A549 (cell line): ENCODE measurements at regions not wholly inside any gene's neighbourhood (a gene's known extent, or its start where the extent isn't known, plus 50 kb on each side); places are given as distances from the start of the nearest gene placed in this dataset.

Experiments used
- ATAC-seq, 2 experiments: fragments of 200-7000 bp in 1 of 2; fragments of >200 bp in 1 of 2; cut with Nextera tagmentation in 1 of 2; cut with Tn5 transposase in 1 of 2; 3 replicates each; pipeline versions ENCODE4 v1.8.0 to v1.9.1; 2018 to 2020; ENCODE audit warnings: mild to moderate bottlenecking in 1 of 2, moderate library complexity in 1 of 2
- CTCF ChIA-PET: fragments of 300-600 bp; sonication (Branson Sonifier 250); formaldehyde crosslinking; extraction: SDS; loops from one replicate; lab custom pipeline; 2021; ENCODE audit warnings: antibody characterized with exemption, inconsistent platforms; lab: Yijun Ruan, JAX
- POLR2A ChIA-PET: fragments of 350-600 bp; formaldehyde crosslinking; extraction: SDS; loops from one replicate; lab custom pipeline; 2021; ENCODE audit warnings: antibody characterized with exemption, inconsistent platforms; lab: Yijun Ruan, JAX
- DNase-seq, 2 experiments: peaks; one replicate each; pipeline versions ENCODE4 v3.0.0 to v3.0.0-alpha.2; 2011 to 2016; ENCODE audit warnings: low read depth in 1 of 2, low spot score in 1 of 2
- FAIRE-seq: peaks from 2 replicates; lab custom pipeline; 2011; peaks lifted over from hg19 to GRCh38; lab: Jason Lieb, UNC
- H3K27ac ChIP-seq, 2 experiments: fragments of >200 bp; sonication (Bioruptor Twin); formaldehyde crosslinking; 3 replicates each; pipeline ENCODE4 v1.5.1; 2016 to 2017
- H3K4me1 ChIP-seq: fragments of >200 bp; sonication (Bioruptor Twin); formaldehyde crosslinking; 3 replicates; pipeline ENCODE4 v1.6.1; 2016
- H3K4me2 ChIP-seq: fragments of >200 bp; sonication (Bioruptor Twin); formaldehyde crosslinking; 3 replicates; pipeline ENCODE4 v1.6.1; 2016
- H3K4me3 ChIP-seq: fragments of >200 bp; sonication (Bioruptor Twin); formaldehyde crosslinking; 3 replicates; pipeline ENCODE4 v1.5.1; 2016
- H3K9me3 ChIP-seq: fragments of >200 bp; sonication (Bioruptor Twin); formaldehyde crosslinking; 3 replicates; pipeline ENCODE4 v1.6.1; 2016
- BHLHE40 ChIP-seq: IDR thresholded peaks from 2 replicates; pipeline ENCODE4 v1.6.1; 2012; ENCODE audit warnings: low read depth, low read length, inconsistent platforms
- CEBPB ChIP-seq, 2 experiments: fragments of >200 bp in 1 of 2; sonication (Bioruptor Twin) in 1 of 2; formaldehyde crosslinking in 1 of 2; IDR thresholded peaks; 2 replicates each; pipeline ENCODE4 v1.6.1; 2012 to 2016
- CHD2 ChIP-seq: fragments of 150-350 bp; IDR thresholded peaks from 2 replicates; pipeline ENCODE4 v1.6.1; 2014; ENCODE audit warnings: low read length; ENCODE audit not compliant: partially characterized antibody
- EP300 ChIP-seq, 2 experiments: fragments of >200 bp; sonication (Bioruptor Twin); formaldehyde crosslinking; IDR thresholded peaks; 2 replicates in 1 of 2; 3 replicates in 1 of 2; pipeline ENCODE4 v1.6.1; 2016 to 2017
- ESRRA ChIP-seq: fragments of 150-350 bp; IDR thresholded peaks from 2 replicates; pipeline ENCODE4 v1.6.1; 2014; ENCODE audit warnings: mild to moderate bottlenecking, low read length, borderline replicate concordance
- FOSB ChIP-seq: fragments of 250-450 bp; sonication (Bioruptor Pico); IDR thresholded peaks from 2 replicates; pipeline ENCODE4 v1.5.0; 2020; ENCODE audit warnings: mild to moderate bottlenecking, moderate library complexity
- FOSL2 ChIP-seq, 2 experiments: fragments of 450-650 bp in 1 of 2; fragments of >200 bp in 1 of 2; sonication (Bioruptor Twin) in 1 of 2; formaldehyde crosslinking; IDR thresholded peaks; 2 replicates each; pipeline versions ENCODE4 v1.5.0 to v1.6.1; 2016 to 2020; ENCODE audit warnings: mild to moderate bottlenecking in 1 of 2, moderate library complexity in 1 of 2
- GATA3 ChIP-seq: IDR thresholded peaks from 2 replicates; pipeline ENCODE4 v1.6.1; 2012; ENCODE audit warnings: borderline replicate concordance
- HDAC2 ChIP-seq: fragments of 200-600 bp; sonication (generic); IDR thresholded peaks from 2 replicates; pipeline ENCODE4 v1.6.1; 2016
- HES2 ChIP-seq: fragments of >200 bp; sonication (Bioruptor Twin); formaldehyde crosslinking; IDR thresholded peaks from 2 replicates; pipeline ENCODE4 v1.6.1; 2016
- HOXB5 ChIP-seq: fragments of 250-450 bp; sonication (Bioruptor Pico); IDR thresholded peaks from 2 replicates; pipeline ENCODE4 v1.5.0; 2020; ENCODE audit warnings: mild to moderate bottlenecking, moderate library complexity
- MAZ ChIP-seq: fragments of 150-350 bp; IDR thresholded peaks from 2 replicates; pipeline ENCODE4 v1.6.1; 2014; ENCODE audit warnings: antibody characterized with exemption, low read depth, low read length, borderline replicate concordance
- NPAS2 ChIP-seq: fragments of 250-450 bp; sonication (Bioruptor Pico); IDR thresholded peaks from 2 replicates; pipeline ENCODE4 v1.8.0; 2022; ENCODE audit warnings: mild to moderate bottlenecking, moderate library complexity, borderline replicate concordance
- NR3C1 ChIP-seq: fragments of >200 bp; sonication (Bioruptor Twin); formaldehyde crosslinking; IDR thresholded peaks from 3 replicates; pipeline ENCODE4 v1.6.1; 2017
- POLR2AphosphoS2 ChIP-seq: conservative IDR thresholded peaks from 2 replicates; pipeline ENCODE4 v1.6.1; 2012; ENCODE audit warnings: low read length, improper control_type of control experiment, inconsistent platforms
- RARB ChIP-seq: fragments of 250-450 bp; sonication (Bioruptor Pico); IDR thresholded peaks from 2 replicates; pipeline ENCODE4 v1.8.0; 2021; ENCODE audit warnings: mild to moderate bottlenecking, moderate library complexity
- USF2 ChIP-seq: fragments of 450-650 bp; IDR thresholded peaks from 2 replicates; pipeline ENCODE4 v1.6.1; 2014; ENCODE audit warnings: antibody characterized with exemption
- ZFP36 ChIP-seq: fragments of 450-650 bp; IDR thresholded peaks from 2 replicates; pipeline ENCODE4 v1.6.1; 2014; ENCODE audit warnings: borderline replicate concordance; ENCODE audit not compliant: partially characterized antibody
- ZNF302 ChIP-seq: fragments of 250-450 bp; sonication (Bioruptor Pico); IDR thresholded peaks from 2 replicates; pipeline ENCODE4 v1.9.0; 2021; ENCODE audit warnings: inconsistent platforms, mild to moderate bottlenecking, moderate library complexity
- ZSCAN20 ChIP-seq: fragments of 250-450 bp; sonication (Bioruptor Pico); IDR thresholded peaks from 2 replicates; pipeline ENCODE4 v1.8.0; 2022; ENCODE audit warnings: mild to moderate bottlenecking, moderate library complexity
- WGBS: methylation state at CpG from one replicate; pipeline ENCODE4 v1.1.6; 2017; ENCODE audit errors: missing lambda C conversion rate; 5-methylcytosine and 5-hydroxymethylcytosine counted together
- TF ChIP-seq, protein P1 (sequence below): fragments of 200-600 bp; sonication (generic); IDR thresholded peaks from 2 replicates; pipeline ENCODE4 v1.6.1; 2016; ENCODE audit warnings: antibody characterized with exemption, mild to moderate bottlenecking, moderate library complexity
- TF ChIP-seq, protein P2 (sequence below): fragments of >200 bp; sonication (Bioruptor Twin); formaldehyde crosslinking; IDR thresholded peaks from 3 replicates; pipeline ENCODE4 v1.6.1; 2016
- TF ChIP-seq, protein P3 (sequence below): IDR thresholded peaks from 2 replicates; pipeline ENCODE4 v1.6.1; 2012
- TF ChIP-seq, protein P4 (sequence below): fragments of 150-350 bp; IDR thresholded peaks from 2 replicates; pipeline ENCODE4 v1.6.1; 2014; ENCODE audit warnings: low read depth, mild to moderate bottlenecking, low read length

DNA sequence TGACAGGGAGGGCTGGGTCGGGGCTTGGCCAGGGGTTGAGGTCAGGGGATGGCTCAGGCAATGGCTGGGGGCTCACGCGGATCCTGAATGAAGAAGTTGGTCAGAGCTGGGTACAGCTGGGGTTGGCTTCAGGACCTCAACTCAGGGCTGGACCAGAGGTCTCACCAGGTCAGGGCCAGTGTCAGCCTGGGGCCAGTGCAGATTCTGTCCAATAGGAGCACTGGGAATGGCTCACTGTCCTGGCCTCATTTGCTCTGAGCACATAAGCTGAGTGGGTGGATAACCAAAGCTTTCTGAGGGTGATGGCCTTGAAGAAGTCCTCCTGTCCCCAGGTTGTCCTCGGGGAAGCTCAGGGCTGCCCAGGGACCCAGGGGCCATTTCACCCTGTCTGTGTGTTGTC lies 54.9 kb upstream of the PCBD1 start:
- no peak for FAIRE-seq

DNA sequence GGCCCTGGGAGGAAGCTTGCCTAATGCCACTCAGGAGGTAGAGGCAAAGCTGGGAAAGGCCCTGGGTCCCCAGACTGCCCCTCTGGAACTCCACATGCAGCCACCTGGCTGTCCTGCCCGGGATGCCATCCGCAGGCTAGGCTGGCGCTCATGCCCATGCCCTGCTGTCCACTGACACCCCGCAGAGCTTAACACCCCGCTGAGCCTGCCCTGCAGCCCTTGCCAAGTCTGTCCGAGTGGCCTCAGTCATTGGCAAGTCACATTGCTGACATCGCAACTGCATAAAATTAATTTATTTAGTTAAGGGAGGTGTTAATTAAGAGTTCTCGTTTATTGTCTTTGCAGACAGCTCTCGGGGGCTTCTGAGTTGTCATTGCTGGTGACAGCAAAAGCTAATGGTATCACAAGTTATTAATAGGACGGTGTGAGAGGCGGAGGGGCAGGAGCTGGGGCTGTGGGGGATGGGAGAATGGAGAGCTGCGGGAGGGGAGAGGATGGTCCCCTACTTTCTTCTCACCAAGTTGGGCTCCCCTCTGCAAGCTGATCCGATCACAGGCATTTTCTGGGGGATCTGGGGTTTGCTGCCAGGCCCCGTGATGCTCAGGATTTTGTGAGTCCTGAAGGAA lies 55.6 kb upstream of the PCBD1 start:
- no peak for ATAC-seq
- no peak for FAIRE-seq
- no peak overlapping the region for H3K4me2 ChIP-seq
- H3K9me3 ChIP-seq, result no peaks in the 10 kb centered on the region
- ChIA-PET POLR2A (no interaction called here), CTCF (interaction anchor here (1.0 to 8.0 kb wide), 7 partner anchors 11 to 626 kb away, joined by 3 to 46 read pairs (median 5); no protein-coding TSS in a partner anchor)
- no peaks in the 10 kb centered on the region for H3K4me1 ChIP-seq
- 32% methylated on average over 14 of the region's 14 CpGs for WGBS
- DNase-seq, result no peak
- no peak overlapping the region for H3K4me3 ChIP-seq
- TF ChIP-seq MAZ (no peak), NR3C1 (no peak), EP300 (IDR thresholded peaks at IDR 0.05) (no peak), USF2 (no peak), FOSB (CRISPR knock-in tag) (no peak), ESRRA (no peak), CEBPB (IDR thresholded peaks at IDR 0.05) (no peak), HOXB5 (CRISPR knock-in tag) (no peak)
- TF ChIP-seq, protein P1, sequence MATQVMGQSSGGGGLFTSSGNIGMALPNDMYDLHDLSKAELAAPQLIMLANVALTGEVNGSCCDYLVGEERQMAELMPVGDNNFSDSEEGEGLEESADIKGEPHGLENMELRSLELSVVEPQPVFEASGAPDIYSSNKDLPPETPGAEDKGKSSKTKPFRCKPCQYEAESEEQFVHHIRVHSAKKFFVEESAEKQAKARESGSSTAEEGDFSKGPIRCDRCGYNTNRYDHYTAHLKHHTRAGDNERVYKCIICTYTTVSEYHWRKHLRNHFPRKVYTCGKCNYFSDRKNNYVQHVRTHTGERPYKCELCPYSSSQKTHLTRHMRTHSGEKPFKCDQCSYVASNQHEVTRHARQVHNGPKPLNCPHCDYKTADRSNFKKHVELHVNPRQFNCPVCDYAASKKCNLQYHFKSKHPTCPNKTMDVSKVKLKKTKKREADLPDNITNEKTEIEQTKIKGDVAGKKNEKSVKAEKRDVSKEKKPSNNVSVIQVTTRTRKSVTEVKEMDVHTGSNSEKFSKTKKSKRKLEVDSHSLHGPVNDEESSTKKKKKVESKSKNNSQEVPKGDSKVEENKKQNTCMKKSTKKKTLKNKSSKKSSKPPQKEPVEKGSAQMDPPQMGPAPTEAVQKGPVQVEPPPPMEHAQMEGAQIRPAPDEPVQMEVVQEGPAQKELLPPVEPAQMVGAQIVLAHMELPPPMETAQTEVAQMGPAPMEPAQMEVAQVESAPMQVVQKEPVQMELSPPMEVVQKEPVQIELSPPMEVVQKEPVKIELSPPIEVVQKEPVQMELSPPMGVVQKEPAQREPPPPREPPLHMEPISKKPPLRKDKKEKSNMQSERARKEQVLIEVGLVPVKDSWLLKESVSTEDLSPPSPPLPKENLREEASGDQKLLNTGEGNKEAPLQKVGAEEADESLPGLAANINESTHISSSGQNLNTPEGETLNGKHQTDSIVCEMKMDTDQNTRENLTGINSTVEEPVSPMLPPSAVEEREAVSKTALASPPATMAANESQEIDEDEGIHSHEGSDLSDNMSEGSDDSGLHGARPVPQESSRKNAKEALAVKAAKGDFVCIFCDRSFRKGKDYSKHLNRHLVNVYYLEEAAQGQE, result no peak
- TF ChIP-seq, protein P2, sequence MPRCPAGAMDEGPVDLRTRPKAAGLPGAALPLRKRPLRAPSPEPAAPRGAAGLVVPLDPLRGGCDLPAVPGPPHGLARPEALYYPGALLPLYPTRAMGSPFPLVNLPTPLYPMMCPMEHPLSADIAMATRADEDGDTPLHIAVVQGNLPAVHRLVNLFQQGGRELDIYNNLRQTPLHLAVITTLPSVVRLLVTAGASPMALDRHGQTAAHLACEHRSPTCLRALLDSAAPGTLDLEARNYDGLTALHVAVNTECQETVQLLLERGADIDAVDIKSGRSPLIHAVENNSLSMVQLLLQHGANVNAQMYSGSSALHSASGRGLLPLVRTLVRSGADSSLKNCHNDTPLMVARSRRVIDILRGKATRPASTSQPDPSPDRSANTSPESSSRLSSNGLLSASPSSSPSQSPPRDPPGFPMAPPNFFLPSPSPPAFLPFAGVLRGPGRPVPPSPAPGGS, result no peak
- TF ChIP-seq, all 56 proteins: peak for 0
- H3K27ac ChIP-seq, result no peak overlapping the region

More for the DNA sequence above, 54.9 kb upstream of the PCBD1 start:
- Histone ChIP-seq H3K27ac (no peak overlapping the region), H3K4me2 (no peak overlapping the region), H3K4me1 (no peaks in the 10 kb centered on the region), H3K4me3 (no peak overlapping the region), H3K9me3 (no peaks in the 10 kb centered on the region)
- ChIA-PET POLR2A (no interaction called here), CTCF (interaction anchor here (1.3 to 8.0 kb wide), 6 partner anchors 11 to 627 kb away, joined by 3 to 46 read pairs (median 6); no protein-coding TSS in a partner anchor)
- 64% methylated on average over 3 of the region's 4 CpGs for WGBS
- TF ChIP-seq NPAS2 (CRISPR knock-in tag), result no peak
- no peak for TF ChIP-seq ZNF302
- no peak for TF ChIP-seq ZFP36
- TF ChIP-seq FOSL2 (IDR thresholded peaks at IDR 0.05), result no peak
- no peak for TF ChIP-seq FOSL2 (CRISPR knock-in tag; IDR thresholded peaks at IDR 0.05)
- no peak for TF ChIP-seq CHD2
- no peak for TF ChIP-seq POLR2AphosphoS2
- TF ChIP-seq HES2, result no peak
- TF ChIP-seq GATA3, result no peak
- no peak for TF ChIP-seq HDAC2
- no peak for TF ChIP-seq RARB (CRISPR knock-in tag)
- TF ChIP-seq ZSCAN20, result no peak
- TF ChIP-seq FOSB (CRISPR knock-in tag), result no peak
- no peak for TF ChIP-seq BHLHE40
- TF ChIP-seq EP300 (IDR thresholded peaks at IDR 0.05), result no peak
- TF ChIP-seq, protein P3, sequence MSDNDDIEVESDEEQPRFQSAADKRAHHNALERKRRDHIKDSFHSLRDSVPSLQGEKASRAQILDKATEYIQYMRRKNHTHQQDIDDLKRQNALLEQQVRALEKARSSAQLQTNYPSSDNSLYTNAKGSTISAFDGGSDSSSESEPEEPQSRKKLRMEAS, result no peak
- TF ChIP-seq, protein P4, sequence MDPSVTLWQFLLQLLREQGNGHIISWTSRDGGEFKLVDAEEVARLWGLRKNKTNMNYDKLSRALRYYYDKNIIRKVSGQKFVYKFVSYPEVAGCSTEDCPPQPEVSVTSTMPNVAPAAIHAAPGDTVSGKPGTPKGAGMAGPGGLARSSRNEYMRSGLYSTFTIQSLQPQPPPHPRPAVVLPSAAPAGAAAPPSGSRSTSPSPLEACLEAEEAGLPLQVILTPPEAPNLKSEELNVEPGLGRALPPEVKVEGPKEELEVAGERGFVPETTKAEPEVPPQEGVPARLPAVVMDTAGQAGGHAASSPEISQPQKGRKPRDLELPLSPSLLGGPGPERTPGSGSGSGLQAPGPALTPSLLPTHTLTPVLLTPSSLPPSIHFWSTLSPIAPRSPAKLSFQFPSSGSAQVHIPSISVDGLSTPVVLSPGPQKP, result no peak
- no peak for ATAC-seq
- DNase-seq, result no peak
